GM18951 (cell line): ENCODE measurements at regions not wholly inside any gene's neighbourhood (a gene's known extent, or its start where the extent isn't known, plus 50 kb on each side); places are given as distances from the start of the nearest gene placed in this dataset.
"Not testable (repeated sequence)": the region's sequence is repeated elsewhere in the genome, so short reads cannot be mapped to it uniquely, and the experiment has no call there.

Source experiments
- POLR2A ChIP-seq: IDR thresholded peaks from 4 replicates; pipeline ENCODE4 v1.6.1; 2011; ENCODE audit warnings: mild to moderate bottlenecking; ENCODE audit not compliant: insufficient read length, insufficient read depth; ENCODE audit errors: extremely low read depth
- in situ Hi-C: fragments of 300-500 bp; cut with MboI; formaldehyde crosslinking; loops from one replicate; pipeline ENCODE4 v1.12.0; 2022; ENCODE audit warnings: low sequenced_read_pairs, mixed read lengths, inconsistent platforms; ENCODE audit not compliant: unreplicated experiment

DNA sequence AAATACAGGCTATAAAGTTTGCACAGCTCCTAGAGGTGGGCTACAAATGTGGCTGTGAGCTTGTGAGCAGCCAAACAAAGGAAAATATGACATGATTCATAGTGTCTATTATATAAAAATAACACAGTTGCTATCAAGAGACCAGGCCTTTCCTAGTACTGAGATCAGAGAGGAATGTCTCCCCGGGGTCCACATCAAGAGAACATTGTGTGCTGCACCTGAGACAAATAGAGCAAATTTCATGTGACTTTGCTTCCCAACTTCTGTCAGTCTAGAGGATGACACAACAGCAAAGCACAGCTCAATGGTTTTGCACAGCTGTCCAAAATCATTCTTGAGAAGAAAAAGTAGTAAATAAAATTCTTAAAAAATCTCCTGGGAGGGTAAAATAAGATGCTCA lies 297.5 kb upstream of the PRKD1 start:
- no peak for TF ChIP-seq POLR2A
- in situ Hi-C loops: no loop called here

DNA sequence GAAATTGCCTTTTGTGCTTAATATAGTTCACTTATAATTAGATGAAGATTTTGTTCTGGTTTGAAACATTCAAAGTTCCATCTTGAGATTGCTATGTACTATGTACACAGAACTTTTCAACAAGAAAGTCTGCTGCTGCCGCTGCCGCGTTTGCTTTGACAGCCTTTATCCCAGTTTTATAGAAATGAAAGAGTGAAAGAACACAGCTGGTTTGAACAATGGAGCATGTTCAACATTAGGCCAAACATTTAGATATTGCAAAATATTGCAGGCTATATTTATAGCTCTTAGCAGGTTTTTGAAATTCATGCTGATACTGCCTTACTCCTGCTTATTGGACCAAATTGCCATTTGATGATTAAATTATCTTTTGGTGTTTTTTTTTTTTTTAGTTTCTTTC lies 299.8 kb upstream of the PRKD1 start:
- no peak for TF ChIP-seq POLR2A
- in situ Hi-C loops: no loop called here

DNA sequence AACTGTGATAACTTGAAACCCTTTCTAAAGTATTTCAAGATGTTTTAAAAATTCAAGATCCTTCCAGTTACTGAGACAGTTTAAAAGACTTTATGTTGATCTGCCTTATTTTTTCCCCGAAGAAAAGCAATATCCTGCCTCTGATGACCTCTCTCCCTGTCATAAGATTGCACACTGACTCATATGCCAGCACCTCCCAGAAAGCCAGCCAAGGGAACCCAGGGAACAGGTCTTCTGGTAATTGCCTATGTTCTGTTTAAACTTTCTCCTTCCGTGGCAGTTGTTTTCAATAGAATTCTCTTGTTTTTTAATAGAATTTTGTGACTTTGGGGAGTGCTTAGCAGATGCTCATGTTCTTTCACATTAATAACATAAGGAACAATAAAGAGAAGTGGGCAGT lies 300.2 kb upstream of the PRKD1 start:
- TF ChIP-seq POLR2A: no peak
- in situ Hi-C loops: no loop called here

DNA sequence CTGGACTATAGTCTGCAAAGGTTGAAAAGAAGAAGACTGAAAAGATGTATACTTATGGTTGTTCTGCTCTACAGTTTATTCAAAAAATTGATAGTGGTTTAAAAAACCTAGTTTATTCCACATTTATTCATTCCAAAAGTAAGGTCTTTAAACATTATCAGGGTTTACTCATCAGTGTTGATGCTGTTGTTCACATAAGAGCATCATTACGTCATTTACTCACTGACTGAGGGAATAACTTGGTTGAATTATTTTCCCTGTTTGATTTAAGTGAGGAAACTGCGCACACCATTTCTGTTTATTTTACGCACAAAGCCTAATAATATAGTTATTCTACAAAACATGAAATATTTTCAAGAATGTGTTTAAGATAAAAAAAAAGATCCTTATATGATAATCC lies 303.1 kb upstream of the PRKD1 start:
- TF ChIP-seq POLR2A: no peak
- in situ Hi-C loops: no loop called here

DNA sequence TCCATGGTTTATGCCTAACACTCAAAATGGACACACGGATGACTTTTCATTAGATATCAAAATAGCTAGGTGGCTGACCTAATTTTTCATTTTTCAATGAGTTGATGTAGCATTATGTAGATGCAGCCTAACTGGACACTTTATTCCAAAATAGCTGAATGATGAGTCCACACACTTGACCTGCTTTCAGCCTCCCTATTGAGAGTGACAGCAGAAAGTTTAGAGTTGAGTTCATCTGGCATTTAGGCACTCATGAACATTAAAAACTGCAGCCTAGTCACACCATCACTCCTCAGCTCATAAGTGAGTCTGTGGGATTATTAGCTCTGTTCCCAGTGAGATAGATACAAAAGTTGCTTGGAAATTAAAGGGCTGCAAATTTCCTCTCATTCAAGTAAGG lies 307.3 kb upstream of the PRKD1 start:
- no peak for TF ChIP-seq POLR2A
- in situ Hi-C loops: no loop called here

DNA sequence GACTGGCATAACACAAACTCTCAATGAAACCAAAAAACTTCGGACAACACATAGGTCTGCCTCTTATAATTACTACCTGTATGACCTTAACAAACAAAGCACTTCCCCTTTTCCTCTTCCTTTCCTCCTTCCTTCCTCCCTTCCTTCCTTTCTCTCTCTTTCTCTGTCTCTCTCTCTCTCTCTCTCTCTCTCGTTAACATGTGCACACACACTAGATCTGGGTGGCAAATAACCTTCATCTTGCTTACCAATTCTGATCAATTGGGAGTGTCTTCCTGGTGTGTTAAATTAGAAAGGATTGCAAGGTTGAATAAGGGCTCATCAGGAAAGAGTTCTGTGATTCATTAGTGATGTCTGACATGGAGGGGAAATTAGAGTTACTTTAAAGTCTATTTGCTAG lies 307.8 kb upstream of the PRKD1 start:
- TF ChIP-seq POLR2A: no peak
- in situ Hi-C loops: no loop called here

DNA sequence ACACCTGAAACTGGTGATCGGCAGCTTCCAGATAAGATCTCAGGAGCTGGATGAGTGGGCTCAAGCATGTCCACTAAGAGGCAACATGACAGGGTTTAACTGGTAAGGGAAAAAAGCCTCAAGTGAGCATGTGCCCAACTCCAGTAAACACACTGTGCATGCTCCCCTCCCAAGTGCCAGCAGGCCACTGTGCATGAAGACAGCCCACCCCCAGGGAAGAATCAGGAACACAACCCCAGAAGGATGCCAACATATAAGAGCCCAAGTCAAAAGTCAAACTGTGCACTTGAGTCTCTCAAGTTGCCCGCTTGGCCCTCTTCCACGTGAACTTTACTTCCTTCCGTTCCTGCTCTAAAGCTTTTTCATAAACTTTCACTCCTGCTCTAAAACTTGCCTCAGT lies 311.3 kb upstream of the PRKD1 start:
- TF ChIP-seq POLR2A: no peak
- in situ Hi-C loops: no loop called here

DNA sequence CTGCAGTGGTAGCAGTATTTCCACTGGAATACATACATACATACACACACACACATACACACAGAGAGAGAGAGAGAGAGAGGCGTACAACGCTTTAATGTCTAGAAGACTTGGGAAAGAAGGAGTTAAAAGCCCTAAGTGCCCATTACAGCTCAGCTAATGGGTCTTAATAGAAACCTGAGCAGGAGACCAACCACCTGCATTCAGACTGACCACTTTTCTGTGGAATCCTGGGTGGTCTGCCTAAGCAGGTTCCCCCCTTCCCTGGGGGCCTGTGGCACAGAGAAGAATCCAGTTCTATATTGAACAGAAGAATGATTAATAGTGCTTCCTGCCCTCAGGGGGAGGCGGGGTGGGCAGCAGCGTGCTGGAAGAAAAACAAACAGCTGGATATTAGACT lies 312.4 kb upstream of the PRKD1 start:
- in situ Hi-C loops: no loop called here
- no peak for TF ChIP-seq POLR2A

DNA sequence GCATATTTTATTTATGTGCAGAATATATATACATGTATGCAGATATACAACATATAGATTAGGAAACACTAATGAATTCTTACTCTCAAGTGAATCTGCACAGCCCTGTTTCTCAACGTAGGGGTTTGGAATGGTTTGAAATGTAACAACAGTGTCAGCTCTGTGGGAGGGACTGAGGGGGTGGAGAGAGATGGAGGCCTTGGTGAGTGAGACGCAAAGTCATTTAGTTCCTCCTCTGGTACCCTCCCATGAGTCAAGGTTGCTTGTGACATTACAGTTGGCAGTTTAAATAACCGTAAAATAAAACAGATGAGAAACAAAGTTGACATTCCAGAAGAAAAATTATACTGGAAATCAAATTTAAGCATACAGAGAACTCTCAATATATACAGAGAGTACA lies 313.0 kb upstream of the PRKD1 start:
- in situ Hi-C loops: no loop called here
- no peak for TF ChIP-seq POLR2A

DNA sequence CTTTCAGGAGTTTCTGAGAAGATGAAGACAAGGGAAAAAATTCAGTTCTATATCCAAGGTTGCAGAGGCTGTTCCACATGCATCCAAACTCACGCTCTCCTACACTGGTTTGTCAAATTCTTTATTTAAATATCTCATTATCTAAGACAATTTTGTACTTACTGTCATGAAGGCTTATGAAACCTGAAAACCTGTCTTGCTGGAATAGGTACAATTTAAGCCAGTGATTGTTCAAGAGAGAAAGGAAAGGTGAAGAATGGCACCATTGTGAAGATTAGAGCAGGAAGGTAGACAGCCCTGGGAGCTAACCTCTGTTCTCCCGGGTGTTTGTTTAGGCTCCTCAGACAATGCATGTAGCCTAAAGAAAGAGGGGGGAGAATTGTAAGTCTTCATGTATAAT lies 315.1 kb upstream of the PRKD1 start:
- in situ Hi-C loops: no loop called here
- TF ChIP-seq POLR2A: no peak

DNA sequence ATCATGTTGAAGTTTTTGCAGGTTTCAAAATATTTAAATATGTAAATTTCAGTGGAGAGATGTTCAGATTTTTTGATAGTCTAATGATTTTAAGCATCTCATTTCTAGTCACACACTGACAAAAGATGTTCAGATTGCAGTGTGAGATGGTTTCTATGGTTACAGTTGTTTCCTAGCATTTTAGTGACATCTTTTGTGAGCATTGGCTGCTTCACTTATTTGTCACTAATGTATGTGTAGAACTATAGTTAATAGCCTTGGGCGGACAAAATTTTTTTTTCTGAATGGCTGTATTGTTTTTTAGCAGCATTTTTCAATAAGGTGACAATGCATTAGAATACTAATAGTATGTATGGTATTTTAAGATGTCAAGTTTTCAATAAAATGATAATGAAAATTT lies 315.6 kb upstream of the PRKD1 start:
- in situ Hi-C loops: no loop called here
- TF ChIP-seq POLR2A: no peak

DNA sequence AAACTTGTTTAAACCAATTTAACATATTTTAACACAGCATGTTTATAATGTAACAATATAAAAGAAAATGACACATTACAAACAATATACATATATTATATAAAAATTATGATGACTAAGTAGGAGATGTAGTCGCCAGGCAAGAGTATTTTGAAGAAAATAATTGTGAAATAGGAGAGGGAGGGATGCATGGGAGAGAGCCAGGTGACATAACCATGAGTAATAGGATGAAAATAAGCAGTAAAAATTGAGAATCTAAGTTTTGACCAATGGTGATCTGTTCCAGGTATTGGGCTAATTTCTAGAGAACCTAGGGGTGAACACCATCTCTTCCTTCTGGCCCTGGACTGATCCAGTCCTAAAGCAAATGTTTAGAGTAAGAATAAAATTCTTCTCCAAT lies 315.2 kb upstream of the G2E3 start:
- in situ Hi-C loops: no loop called here

DNA sequence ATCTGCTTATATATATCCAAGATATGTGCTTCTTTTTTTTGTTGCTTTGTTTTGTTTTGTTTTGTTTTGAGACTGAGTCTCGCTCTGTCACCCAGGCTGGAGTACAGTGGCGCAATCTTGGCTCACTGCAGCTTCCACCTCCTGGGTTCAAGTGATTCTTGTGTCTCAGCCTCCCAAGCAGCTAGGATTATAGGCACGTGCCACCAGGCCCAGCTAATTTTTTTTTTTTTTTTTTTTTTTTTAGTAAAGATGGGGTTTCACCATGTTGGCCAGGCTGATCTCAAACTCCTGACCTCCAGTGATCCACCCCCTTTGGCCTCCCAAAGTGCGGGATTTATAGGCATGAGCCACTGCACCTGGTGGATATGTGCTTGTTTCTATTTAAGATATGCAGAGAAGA lies 314.6 kb upstream of the G2E3 start:
- in situ Hi-C loops: not testable (repeated sequence)

More for the DNA sequence above, 315.2 kb upstream of the G2E3 start:
- TF ChIP-seq POLR2A: no peak

DNA sequence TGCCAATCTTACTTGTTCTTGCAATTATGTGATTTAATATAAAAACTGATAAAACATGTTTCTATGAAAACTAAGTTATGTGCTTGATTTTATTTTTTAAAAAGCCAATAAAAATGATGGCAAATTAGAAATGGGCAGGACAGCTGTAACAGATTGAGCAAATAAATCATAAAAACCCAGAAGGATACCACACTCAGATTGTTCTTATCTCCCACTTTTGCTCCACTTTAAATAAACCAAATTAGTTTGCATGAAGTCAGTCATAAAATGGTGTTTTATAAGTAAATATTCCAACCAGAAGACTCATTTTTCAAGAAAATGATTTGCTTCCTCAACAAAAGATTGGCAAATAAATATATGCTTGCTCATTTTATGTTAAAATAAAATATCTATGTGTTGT lies 307.9 kb upstream of the G2E3 start:
- TF ChIP-seq POLR2A: no peak
- in situ Hi-C loops: no loop called here

DNA sequence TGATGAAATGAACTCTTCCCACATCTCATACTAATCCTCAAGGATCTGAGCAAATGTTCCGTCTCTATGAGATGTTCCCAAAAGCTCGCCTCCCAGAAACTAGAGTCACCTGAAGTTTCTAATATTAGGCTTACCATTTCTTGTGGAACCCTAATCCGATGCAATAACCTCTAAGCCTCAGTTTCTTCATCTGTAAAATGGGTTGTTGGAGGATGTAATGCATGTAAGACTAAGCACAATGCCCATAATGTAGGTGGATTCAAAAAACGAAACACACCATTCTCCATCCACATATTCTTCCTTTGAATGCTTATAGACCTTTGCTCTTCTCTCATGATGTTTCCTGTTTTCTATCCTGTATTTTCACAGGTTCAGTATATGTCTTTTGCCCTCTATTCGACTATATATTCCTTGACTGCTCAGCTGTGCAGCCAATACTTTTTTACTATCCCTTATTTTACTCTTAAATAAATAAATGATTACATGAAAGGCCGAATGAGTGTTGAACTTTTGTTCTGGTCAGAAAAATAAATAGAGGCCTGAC lies 307.3 kb upstream of the G2E3 start:
- in situ Hi-C loops: no loop called here
- no peak for TF ChIP-seq POLR2A
